NT2/D1 (cell line): ENCODE measurements at regions not wholly inside any gene's neighbourhood (a gene's known extent, or its start where the extent isn't known, plus 50 kb on each side); places are given as distances from the start of the nearest gene placed in this dataset.

ENCODE experiments used
- SUZ12 ChIP-seq: IDR thresholded peaks from 2 replicates; pipeline ENCODE4 v1.6.1; 2011; ENCODE audit not compliant: insufficient read length, insufficient read depth; ENCODE audit errors: extremely low read depth
- YY1 ChIP-seq: IDR thresholded peaks from 2 replicates; pipeline ENCODE4 v1.6.1; 2011; ENCODE audit not compliant: insufficient read length, insufficient read depth
- ZNF274 ChIP-seq: IDR thresholded peaks from 2 replicates; pipeline ENCODE4 v1.6.1; 2011; ENCODE audit warnings: mild to moderate bottlenecking, low read depth, low read length

DNA sequence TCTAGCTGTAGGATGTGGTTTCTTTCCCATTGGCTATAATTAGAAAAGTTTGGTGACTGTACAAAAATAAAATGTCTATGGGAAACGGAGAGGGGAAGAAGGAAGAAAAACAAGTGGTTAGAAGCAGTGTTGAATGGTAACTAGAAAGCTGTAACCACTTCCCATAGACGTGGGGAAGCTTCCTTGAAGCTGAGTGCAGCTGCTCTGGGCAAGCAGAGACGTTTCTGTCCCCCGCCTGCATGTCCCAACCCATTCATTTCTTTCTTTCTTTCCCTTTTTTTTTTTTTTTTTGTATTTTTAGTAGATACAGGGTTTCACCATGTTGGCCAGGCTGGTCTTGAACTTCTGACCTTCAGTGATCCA, 367.8 kb upstream of the HS6ST1 start:
- TF ChIP-seq YY1 (no peak), ZNF274 (no peak), SUZ12 (no peak)
